Activated naive CD4-positive, alpha-beta T cell treated with anti-CD3 and anti-CD28 coated beads, Interleukin-2, amount 10 ng/mL, durations not matched to agents 7 days and 5 days (primary cell): ENCODE measurements at regions not wholly inside any gene's neighbourhood (a gene's known extent, or its start where the extent isn't known, plus 50 kb on each side); places are given as distances from the start of the nearest gene placed in this dataset.

Source experiments
- CTCF ChIA-PET: fragments of 350-600 bp; sonication (Branson Sonifier 250); formaldehyde crosslinking; loops from one replicate; lab custom pipeline; 2021; ENCODE audit warnings: antibody characterized with exemption; lab: Charles Lee
- DNase-seq: peaks from one replicate; pipeline ENCODE4 v3.0.0-alpha.2; 2020
- H3K27ac Mint-ChIP-seq: one replicate; pipeline ENCODE4 v1.8.0; 2021; ENCODE audit warnings: mild to moderate bottlenecking, moderate library complexity, mixed read lengths
- H3K27me3 Mint-ChIP-seq: one replicate; pipeline ENCODE4 v1.8.0; 2021; ENCODE audit warnings: mild to moderate bottlenecking, mixed read lengths
- H3K36me3 Mint-ChIP-seq: one replicate; pipeline ENCODE4 v1.8.0; 2021; ENCODE audit warnings: mixed read lengths
- H3K4me1 Mint-ChIP-seq: one replicate; pipeline ENCODE4 v1.8.0; 2021; ENCODE audit warnings: mixed read lengths
- H3K4me3 Mint-ChIP-seq: one replicate; pipeline ENCODE4 v1.8.0; 2021; ENCODE audit warnings: mild to moderate bottlenecking, moderate library complexity, mixed read lengths
- H3K9me3 Mint-ChIP-seq: one replicate; pipeline ENCODE4 v1.8.0; 2021; ENCODE audit warnings: mixed read lengths

GRCh38 chr4:74610491-74610890 is 165.6 kb downstream of the AREG start:
- no peaks in the 10 kb centered on the region for H3K36me3 Mint-ChIP-seq
- no peaks in the 10 kb centered on the region for H3K27me3 Mint-ChIP-seq
- CTCF ChIA-PET, result no interaction called here
- H3K4me3 Mint-ChIP-seq, result no peak overlapping the region
- DNase-seq, result no peak
- H3K9me3 Mint-ChIP-seq, result no peaks in the 10 kb centered on the region
- no peaks in the 10 kb centered on the region for H3K4me1 Mint-ChIP-seq
- H3K27ac Mint-ChIP-seq, result no peak overlapping the region

DNA sequence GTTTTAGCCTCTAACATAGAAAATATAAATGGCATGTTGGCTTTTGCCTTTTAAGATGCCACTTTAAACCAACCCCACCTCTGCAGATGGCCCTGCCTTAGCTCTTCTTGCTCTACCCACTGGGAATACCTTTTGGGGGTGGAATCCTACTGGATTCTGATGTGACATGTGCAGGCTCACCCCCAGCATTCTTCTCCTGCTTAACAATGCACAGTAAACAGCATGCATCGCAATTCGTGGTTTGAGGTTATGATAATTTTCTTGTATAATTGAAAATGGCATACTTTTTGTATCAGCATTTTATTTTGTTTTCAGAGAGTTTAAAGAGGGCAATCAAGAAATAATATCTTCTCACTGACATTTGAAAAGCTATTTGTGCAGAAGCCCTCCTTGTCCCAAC is 167.9 kb downstream of the AREG start:
- no peaks in the 10 kb centered on the region for H3K27me3 Mint-ChIP-seq
- no peaks in the 10 kb centered on the region for H3K36me3 Mint-ChIP-seq
- no peaks in the 10 kb centered on the region for H3K4me1 Mint-ChIP-seq
- H3K27ac Mint-ChIP-seq, result no peak overlapping the region
- H3K4me3 Mint-ChIP-seq, result no peak overlapping the region
- DNase-seq, result no peak
- H3K9me3 Mint-ChIP-seq, result no peaks in the 10 kb centered on the region
- CTCF ChIA-PET, result no interaction called here

DNA sequence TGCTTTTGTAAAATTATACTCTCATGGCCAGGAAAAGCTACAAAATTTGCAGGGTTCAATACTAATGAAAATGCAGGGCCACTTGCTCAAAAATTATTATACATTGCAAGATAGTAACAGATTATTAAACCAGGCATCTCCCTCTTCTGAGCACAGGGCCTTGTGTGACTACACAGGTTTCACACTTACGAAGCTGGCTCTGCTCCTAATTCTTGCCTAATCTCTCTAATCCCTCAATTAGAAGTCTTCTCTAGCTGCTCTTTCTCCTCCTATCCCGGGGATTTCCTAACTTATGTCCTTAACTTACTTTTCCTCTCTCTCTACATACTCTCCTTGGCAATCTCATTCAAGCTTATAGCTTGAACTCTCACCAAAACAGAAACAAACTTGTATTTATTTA is 168.3 kb downstream of the AREG start:
- Mint-ChIP-seq H3K9me3 (no peaks in the 10 kb centered on the region), H3K36me3 (no peaks in the 10 kb centered on the region), H3K27ac (no peak overlapping the region), H3K4me3 (no peak overlapping the region), H3K27me3 (no peaks in the 10 kb centered on the region), H3K4me1 (no peaks in the 10 kb centered on the region)
- no peak for DNase-seq
- CTCF ChIA-PET, result no interaction called here

GRCh38 chr4:74615411-74615810 is 170.5 kb downstream of the AREG start:
- Mint-ChIP-seq H3K27ac (no peak overlapping the region), H3K4me3 (no peak overlapping the region), H3K36me3 (no peaks in the 10 kb centered on the region), H3K4me1 (no peaks in the 10 kb centered on the region), H3K27me3 (no peaks in the 10 kb centered on the region), H3K9me3 (no peaks in the 10 kb centered on the region)
- CTCF ChIA-PET, result interaction anchor here (0.5 kb wide), 1 partner anchor 235 kb away, joined by 3 read pairs; no protein-coding TSS in a partner anchor
- DNase-seq, result no peak

GRCh38 chr4:74618166-74618565 is 173.2 kb downstream of the AREG start:
- no peak overlapping the region for H3K4me3 Mint-ChIP-seq
- CTCF ChIA-PET, result no interaction called here
- no peaks in the 10 kb centered on the region for H3K27me3 Mint-ChIP-seq
- no peaks in the 10 kb centered on the region for H3K4me1 Mint-ChIP-seq
- no peaks in the 10 kb centered on the region for H3K36me3 Mint-ChIP-seq
- H3K9me3 Mint-ChIP-seq, result no peaks in the 10 kb centered on the region
- DNase-seq, result no peak
- H3K27ac Mint-ChIP-seq, result no peak overlapping the region

GRCh38 chr4:74618659-74619058 is 173.7 kb downstream of the AREG start:
- Mint-ChIP-seq H3K36me3 (no peaks in the 10 kb centered on the region), H3K27me3 (no peaks in the 10 kb centered on the region), H3K9me3 (no peaks in the 10 kb centered on the region), H3K4me1 (no peaks in the 10 kb centered on the region), H3K27ac (no peak overlapping the region), H3K4me3 (no peak overlapping the region)
- DNase-seq, result no peak
- CTCF ChIA-PET, result no interaction called here

DNA sequence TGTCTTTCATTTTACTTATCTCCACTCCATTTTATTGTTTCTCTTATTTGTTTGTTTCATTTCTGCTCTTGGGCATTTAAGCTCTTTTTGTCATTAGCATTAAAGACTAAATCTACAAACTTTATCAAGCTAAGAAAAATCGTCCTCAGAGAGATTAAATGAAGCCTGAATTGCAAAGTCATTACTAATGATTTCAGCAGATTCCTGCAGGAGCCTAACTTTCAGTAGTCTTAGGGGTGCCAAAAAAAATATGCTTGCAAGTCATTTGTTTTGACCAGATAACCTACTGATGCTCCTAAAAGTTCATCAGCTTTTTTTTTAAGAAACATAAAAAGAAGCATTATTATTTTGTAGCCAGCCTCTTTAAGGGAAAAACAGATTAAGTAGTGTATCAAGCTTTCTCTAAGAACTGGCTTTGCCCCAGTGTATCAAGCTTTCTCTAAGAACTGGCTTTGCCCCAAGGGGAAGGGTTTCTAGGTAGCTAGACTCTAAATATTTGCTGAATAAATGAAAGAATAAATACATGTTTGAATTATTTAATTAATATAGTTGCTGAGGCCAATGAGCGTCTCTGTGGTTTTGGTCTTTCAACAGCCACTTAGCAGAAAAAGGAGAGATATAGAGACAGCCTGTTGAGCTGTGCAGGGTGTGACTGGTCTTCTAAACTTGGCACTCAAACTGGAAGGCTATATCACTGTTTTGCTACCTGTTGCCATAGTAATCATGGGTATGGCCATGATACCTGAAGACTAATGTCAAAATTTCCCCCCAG is 174.2 kb downstream of the BTC start:
- CTCF ChIA-PET, result no interaction called here
- no peak overlapping the region for H3K27ac Mint-ChIP-seq
- H3K4me1 Mint-ChIP-seq, result peaks cover 9% of the 10 kb centered on the region
- no peaks in the 10 kb centered on the region for H3K36me3 Mint-ChIP-seq
- H3K27me3 Mint-ChIP-seq, result no peaks in the 10 kb centered on the region
- H3K9me3 Mint-ChIP-seq, result no peaks in the 10 kb centered on the region
- no peak for DNase-seq
- H3K4me3 Mint-ChIP-seq, result no peak overlapping the region

GRCh38 chr4:74621616-74622015 is 172.7 kb downstream of the BTC start:
- H3K4me3 Mint-ChIP-seq, result no peak overlapping the region
- H3K4me1 Mint-ChIP-seq, result peaks cover 13% of the 10 kb centered on the region
- no peaks in the 10 kb centered on the region for H3K36me3 Mint-ChIP-seq
- CTCF ChIA-PET, result interaction anchor here (1.7 to 4.6 kb wide), 2 partner anchors 84 to 244 kb away, joined by 3 to 24 read pairs; no protein-coding TSS in a partner anchor
- no peaks in the 10 kb centered on the region for H3K9me3 Mint-ChIP-seq
- DNase-seq, result no peak
- no peak overlapping the region for H3K27ac Mint-ChIP-seq
- H3K27me3 Mint-ChIP-seq, result no peaks in the 10 kb centered on the region

DNA sequence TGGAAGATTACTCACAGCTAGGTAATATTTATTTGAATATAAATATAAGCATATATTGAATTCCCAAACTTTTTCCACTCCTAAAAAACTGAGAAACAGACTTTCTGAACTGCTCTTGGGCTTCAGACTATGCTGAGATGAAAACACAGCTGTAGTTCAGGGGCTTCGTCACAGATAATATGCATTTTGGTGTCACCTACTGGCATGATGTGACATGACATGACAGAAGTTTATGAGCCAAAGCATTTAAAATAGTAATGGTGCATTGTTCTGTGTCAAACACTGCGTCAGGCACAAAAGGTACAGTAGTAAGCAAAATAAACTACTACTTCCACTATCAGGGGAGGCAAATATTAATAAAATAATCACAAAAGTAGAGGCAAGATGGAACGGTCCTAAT is 171.3 kb downstream of the BTC start:
- DNase-seq, result no peak
- Mint-ChIP-seq H3K4me1 (peaks cover 13% of the 10 kb centered on the region), H3K27ac (no peak overlapping the region), H3K36me3 (no peaks in the 10 kb centered on the region), H3K9me3 (no peaks in the 10 kb centered on the region), H3K27me3 (no peaks in the 10 kb centered on the region), H3K4me3 (no peak overlapping the region)
- CTCF ChIA-PET, result interaction anchor here (0.7 to 4.6 kb wide), 9 partner anchors 8 to 959 kb away, joined by 3 to 24 read pairs (median 4); no protein-coding TSS in a partner anchor

- Mint-ChIP-seq H3K4me3 (no peak overlapping the region), H3K4me1 (peaks cover 13% of the 10 kb centered on the region), H3K36me3 (no peaks in the 10 kb centered on the region), H3K9me3 (no peaks in the 10 kb centered on the region), H3K27ac (no peak overlapping the region), H3K27me3 (no peaks in the 10 kb centered on the region)
- no peak for DNase-seq
- CTCF ChIA-PET, result interaction anchor here (0.8 to 4.6 kb wide), 5 partner anchors 11 to 247 kb away, joined by 3 to 24 read pairs (median 4); partner anchors contain the start of gene AREG
Observed at GRCh38 chr4:74624351-74625151, 169.8 kb downstream of the BTC start.

- Mint-ChIP-seq H3K36me3 (no peaks in the 10 kb centered on the region), H3K4me3 (no peak overlapping the region), H3K9me3 (no peaks in the 10 kb centered on the region), H3K4me1 (peaks cover 13% of the 10 kb centered on the region), H3K27me3 (no peaks in the 10 kb centered on the region), H3K27ac (no peak overlapping the region)
- DNase-seq, result no peak
- CTCF ChIA-PET, result interaction anchor here (0.6 to 4.6 kb wide), 3 partner anchors 43 to 972 kb away, joined by 4 to 24 read pairs (median 4); no protein-coding TSS in a partner anchor
Observed at GRCh38 chr4:74625981-74626380, 168.3 kb downstream of the BTC start.

DNA sequence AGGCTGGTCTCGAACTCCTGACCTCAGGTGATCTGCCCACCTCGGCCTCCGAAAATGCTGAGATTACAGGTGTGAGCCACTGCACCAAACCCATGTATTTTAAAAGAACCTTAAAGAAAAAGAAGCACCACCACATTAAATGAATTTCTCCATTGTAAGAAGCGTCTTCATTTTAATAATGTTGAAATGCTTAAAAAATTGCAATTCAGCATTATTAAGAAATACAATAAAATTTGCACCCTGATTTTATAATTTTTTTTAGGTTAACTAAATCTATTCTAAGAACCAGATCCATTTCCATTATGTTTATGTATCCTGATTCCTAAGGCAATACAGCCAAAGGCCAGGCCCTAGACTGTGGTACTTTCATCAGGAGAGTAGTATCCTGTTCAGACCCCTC is 167.2 kb downstream of the BTC start:
- H3K36me3 Mint-ChIP-seq, result no peaks in the 10 kb centered on the region
- peaks cover 13% of the 10 kb centered on the region for H3K4me1 Mint-ChIP-seq
- DNase-seq, result no peak
- H3K27me3 Mint-ChIP-seq, result no peaks in the 10 kb centered on the region
- H3K27ac Mint-ChIP-seq, result no peak overlapping the region
- CTCF ChIA-PET, result interaction anchor here (0.7 kb wide), 1 partner anchor 26 kb away, joined by 3 read pairs; no protein-coding TSS in a partner anchor
- H3K9me3 Mint-ChIP-seq, result no peaks in the 10 kb centered on the region
- no peak overlapping the region for H3K4me3 Mint-ChIP-seq

GRCh38 chr4:74627504-74627903 is 166.8 kb downstream of the BTC start:
- CTCF ChIA-PET, result interaction anchor here (0.7 kb wide), 1 partner anchor 25 kb away, joined by 3 read pairs; no protein-coding TSS in a partner anchor
- DNase-seq, result no peak
- no peaks in the 10 kb centered on the region for H3K27me3 Mint-ChIP-seq
- H3K4me3 Mint-ChIP-seq, result no peak overlapping the region
- H3K36me3 Mint-ChIP-seq, result no peaks in the 10 kb centered on the region
- H3K9me3 Mint-ChIP-seq, result no peaks in the 10 kb centered on the region
- H3K4me1 Mint-ChIP-seq, result peaks cover 14% of the 10 kb centered on the region
- no peak overlapping the region for H3K27ac Mint-ChIP-seq

- DNase-seq, result no peak
- CTCF ChIA-PET, result no interaction called here
- H3K9me3 Mint-ChIP-seq, result no peaks in the 10 kb centered on the region
- H3K27ac Mint-ChIP-seq, result no peak overlapping the region
- no peaks in the 10 kb centered on the region for H3K36me3 Mint-ChIP-seq
- peaks cover 3% of the 10 kb centered on the region for H3K27me3 Mint-ChIP-seq
- peaks cover 20% of the 10 kb centered on the region for H3K4me1 Mint-ChIP-seq
- H3K4me3 Mint-ChIP-seq, result no peak overlapping the region
Observed at GRCh38 chr4:74628852-74629620, 165.3 kb downstream of the BTC start.
